GM12873 (cell line): ENCODE measurements at regions not wholly inside any gene's neighbourhood (a gene's known extent, or its start where the extent isn't known, plus 50 kb on each side); places are given as distances from the start of the nearest gene placed in this dataset.

Experiments used
- TF ChIP-seq, protein P1 (sequence below): IDR thresholded peaks from 2 replicates; pipeline ENCODE4 v1.5.1; 2012; ENCODE audit warnings: low read depth, mild to moderate bottlenecking, moderate library complexity, low read length, control low read depth; ENCODE audit not compliant: insufficient read depth; ENCODE audit errors: missing control alignments

DNA sequence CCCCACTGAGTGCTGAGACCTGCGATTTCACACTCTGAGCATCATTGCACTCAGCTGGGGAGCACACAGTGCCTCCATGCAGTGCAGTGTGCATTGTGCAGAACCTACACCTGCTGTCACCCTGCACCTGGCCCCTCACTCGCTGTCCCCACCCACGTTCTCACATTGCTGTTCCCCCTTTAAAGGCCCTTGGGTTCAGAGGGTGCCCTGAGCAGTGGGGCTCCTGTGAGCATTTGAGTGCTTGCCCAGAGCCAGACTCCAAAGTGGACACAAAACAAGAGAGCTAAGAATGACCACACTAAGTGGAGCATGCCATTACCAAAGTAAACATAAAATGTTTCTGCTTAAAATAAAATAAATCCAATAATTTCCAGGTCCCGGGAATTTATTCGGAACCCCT lies 131.0 kb upstream of the CST7 start:
- TF ChIP-seq, protein P1, sequence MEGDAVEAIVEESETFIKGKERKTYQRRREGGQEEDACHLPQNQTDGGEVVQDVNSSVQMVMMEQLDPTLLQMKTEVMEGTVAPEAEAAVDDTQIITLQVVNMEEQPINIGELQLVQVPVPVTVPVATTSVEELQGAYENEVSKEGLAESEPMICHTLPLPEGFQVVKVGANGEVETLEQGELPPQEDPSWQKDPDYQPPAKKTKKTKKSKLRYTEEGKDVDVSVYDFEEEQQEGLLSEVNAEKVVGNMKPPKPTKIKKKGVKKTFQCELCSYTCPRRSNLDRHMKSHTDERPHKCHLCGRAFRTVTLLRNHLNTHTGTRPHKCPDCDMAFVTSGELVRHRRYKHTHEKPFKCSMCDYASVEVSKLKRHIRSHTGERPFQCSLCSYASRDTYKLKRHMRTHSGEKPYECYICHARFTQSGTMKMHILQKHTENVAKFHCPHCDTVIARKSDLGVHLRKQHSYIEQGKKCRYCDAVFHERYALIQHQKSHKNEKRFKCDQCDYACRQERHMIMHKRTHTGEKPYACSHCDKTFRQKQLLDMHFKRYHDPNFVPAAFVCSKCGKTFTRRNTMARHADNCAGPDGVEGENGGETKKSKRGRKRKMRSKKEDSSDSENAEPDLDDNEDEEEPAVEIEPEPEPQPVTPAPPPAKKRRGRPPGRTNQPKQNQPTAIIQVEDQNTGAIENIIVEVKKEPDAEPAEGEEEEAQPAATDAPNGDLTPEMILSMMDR = no peak

DNA sequence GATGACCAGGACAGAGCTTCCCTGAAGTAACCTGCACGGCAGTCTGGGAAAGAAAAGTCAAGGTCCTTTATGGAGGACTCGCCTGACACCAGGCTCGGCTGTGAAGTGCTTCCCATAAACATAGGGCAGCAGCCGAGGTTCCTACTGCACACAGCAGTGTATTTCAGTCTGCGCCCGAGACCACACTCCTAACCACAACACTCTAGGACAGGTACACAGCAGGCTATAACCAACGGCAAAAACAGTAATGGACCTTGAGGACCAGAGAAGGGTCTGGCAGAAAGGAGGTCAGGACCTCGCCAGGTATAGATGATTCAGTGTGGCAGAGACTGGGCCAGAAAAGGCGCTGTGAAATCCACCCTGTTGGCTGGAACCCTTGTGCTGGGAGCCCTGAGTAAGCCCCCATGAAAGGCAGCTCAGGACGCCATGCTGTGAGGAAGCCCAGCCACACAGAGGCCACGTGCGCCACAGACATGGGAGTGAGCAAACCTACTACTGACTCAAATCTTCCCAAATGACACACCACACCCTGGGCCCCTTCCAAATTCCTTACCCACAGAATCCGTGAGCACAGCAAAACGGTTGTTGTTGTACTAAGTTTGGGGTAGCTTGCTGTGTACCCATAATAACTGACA lies 129.6 kb upstream of the CST7 start:
- TF ChIP-seq, protein P1 = no peak

DNA sequence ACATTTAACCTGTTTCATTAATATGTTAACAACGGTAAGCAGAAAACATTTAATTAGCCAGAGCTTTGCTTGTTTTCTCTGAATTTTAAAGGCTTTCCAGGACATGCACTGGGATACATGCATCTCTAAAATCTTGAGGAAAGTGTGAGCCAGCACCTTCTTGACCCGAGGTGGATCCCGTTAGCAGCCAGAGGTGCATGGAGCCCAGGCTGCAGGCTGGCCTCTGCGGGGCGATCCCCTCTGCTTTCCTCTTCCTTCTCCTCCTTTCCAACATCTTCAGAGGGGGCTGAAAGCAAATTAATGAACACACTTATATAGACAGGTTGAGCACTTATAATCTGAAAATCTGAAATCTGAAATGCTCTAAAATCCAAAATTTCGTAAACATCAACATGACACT lies 128.7 kb upstream of the CST7 start:
- TF ChIP-seq, protein P1 = no peak

DNA sequence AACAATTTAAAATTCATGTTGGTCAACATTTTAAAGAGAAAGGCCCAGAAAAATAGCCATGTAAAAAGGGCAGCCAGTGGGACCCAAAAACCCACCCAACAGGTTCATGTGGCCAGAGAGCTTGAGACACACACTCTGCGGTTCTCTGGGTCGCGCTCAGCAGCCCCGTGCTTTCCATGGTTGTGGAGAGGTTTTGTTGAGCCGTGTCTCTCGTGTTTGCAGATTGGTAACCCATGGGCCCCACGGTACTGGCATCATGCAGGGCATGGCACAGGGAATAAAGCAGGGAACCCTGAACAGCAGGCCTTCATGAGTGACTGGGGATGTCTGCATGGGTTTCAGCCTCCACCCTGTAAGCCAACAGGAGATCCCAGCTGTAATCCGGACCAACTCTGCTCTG lies 127.7 kb upstream of the CST7 start:
- TF ChIP-seq, protein P1 = no peak

DNA sequence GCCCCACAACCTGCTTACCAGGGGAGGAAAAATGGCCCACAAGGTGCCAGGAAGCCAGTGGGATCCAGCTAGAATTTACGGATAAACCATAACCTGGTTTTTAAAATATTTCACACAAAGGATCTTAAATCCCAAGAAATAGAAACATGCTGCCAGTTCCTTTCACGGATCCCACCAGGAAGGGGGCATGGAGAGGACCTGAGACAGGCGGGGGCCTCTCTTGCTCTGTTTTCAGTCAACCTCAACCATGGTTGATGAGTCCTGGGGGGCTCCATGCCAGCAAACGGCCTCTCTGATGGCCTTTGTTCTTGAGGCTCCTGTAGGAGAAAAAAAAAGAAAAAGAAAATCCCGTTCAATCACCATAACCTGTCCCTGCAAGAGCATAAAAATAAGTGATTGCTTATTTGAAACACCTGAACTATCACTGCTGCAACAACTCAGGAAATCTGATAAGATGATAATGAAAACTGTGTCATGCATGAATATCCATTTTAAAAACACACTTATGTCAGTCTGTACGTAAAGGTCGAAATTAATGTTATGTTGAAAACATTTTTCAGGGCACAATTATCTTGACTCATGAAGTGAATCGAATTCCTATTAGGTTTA lies 125.8 kb upstream of the CST7 start:
- TF ChIP-seq, protein P1 = no peak

DNA sequence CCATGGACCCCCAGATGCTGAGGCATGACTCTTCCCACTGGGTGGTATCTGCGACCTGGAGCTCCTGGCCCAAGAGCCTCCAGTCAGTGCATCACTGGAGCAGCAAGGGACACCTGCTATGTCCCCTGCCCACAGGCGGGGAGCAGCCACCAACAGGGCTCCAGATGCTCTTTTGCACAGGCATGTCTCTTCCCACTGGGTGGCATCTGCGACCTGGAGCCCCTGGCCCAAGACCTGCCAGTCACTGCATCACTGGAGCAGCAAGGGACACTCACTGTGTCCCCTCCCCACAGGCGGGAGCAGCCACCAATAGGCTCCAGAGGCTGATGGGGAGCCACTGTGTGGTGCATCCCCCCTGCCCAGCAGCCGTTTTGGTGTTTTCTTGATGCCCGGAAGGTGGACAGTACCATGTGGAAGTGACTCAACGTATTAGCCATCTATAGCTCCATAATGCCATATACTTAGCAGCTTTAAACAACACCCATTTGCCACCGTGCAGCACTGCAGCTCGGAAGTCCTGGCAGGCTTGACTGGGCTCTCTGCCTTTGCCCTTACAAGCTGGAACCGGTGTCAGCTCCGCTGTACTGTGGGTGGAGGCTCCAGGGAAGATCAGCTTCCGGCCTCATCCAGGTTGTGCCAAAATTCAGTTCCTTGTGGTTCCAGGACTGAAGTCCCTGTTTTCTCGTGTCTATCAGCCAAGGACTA lies 124.9 kb upstream of the CST7 start:
- TF ChIP-seq, protein P1 = no peak

DNA sequence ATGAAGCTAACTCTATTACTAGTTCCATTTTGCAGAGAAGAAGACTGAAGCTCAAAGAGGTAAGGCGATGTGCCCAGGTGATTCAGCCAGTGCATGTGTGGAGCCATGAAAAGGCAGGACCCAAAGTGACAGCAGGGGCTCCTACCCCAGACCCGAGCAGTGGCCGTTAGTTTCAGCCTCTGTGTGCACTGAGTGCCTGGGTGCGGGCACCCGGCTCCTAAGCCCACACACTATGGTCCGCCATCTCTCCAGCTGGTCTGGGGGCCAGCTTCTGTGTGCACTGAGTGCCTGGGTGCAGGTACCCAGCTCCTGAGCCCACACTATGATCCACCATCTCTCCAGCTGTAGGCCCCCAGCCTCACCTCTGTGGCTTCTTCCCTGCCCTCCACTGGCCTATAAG lies 123.5 kb upstream of the CST7 start:
- TF ChIP-seq, protein P1 = no peak
